ENCODE measurements at regions not wholly inside any gene's neighbourhood (a gene's known extent, or its start where the extent isn't known, plus 50 kb on each side); places are given as distances from the start of the nearest gene placed in this dataset.

DNA sequence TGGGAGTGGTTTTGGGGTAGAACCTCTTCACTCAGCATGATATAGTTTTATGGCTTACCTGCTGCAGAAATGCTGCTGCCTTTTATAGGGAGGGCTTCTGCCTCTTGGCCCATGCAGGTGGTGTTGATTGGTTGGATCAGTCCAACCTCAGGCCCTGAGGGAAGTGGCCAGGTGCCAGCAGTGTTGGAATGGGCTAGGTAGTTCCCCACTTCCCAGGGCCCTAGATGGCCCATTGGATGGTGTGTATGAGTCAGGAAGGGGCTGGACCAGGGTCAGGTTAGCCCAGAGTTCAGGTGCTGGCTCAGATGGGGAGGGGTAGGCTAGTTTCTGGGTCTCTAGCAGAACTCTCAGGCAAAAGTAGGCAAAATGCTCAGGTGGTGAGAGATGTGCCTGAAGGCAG lies 455.5 kb downstream of the CCSER2 start:
- ChIA-PET POLR2A (no interaction called here), CTCF (interaction anchor here (0.7 to 1.9 kb wide), 2 partner anchors 13 to 38 kb away, joined by 3 to 6 read pairs; no protein-coding TSS in a partner anchor)
- TF ChIP-seq, protein P1, sequence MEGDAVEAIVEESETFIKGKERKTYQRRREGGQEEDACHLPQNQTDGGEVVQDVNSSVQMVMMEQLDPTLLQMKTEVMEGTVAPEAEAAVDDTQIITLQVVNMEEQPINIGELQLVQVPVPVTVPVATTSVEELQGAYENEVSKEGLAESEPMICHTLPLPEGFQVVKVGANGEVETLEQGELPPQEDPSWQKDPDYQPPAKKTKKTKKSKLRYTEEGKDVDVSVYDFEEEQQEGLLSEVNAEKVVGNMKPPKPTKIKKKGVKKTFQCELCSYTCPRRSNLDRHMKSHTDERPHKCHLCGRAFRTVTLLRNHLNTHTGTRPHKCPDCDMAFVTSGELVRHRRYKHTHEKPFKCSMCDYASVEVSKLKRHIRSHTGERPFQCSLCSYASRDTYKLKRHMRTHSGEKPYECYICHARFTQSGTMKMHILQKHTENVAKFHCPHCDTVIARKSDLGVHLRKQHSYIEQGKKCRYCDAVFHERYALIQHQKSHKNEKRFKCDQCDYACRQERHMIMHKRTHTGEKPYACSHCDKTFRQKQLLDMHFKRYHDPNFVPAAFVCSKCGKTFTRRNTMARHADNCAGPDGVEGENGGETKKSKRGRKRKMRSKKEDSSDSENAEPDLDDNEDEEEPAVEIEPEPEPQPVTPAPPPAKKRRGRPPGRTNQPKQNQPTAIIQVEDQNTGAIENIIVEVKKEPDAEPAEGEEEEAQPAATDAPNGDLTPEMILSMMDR (IDR thresholded peaks at IDR 0.05; ENCODE audit: control extremely low read depth, extremely low read depth, low read depth, missing control alignments), result no peak
- DNase-seq (ENCODE audit: extremely low spot score), result no peak

DNA sequence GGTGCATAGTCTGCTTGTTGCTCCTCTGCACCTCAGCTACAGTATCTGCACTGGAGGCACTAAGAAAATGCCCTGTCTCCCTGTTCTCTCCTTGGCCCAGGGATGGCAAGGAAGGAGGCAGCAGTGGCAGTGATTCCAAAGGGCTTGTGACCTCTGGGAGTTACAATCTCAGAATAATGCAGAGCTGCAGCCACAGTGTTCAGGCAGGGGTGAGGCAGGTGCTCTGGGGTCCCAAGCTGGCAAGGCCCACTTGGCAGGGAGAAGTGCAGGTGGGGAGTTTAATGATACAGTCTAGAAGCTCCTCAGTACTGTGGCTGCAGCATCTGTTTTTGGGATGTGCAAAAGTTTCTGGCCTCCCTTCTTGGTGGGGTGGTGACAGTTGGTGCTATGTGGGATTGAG lies 456.4 kb downstream of the CCSER2 start:
- ChIA-PET CTCF (no interaction called here), POLR2A (no interaction called here)
- TF ChIP-seq, protein P1 (IDR thresholded peaks at IDR 0.05; ENCODE audit: control extremely low read depth, extremely low read depth, low read depth, missing control alignments), result no peak
- DNase-seq (ENCODE audit: extremely low spot score), result no peak

DNA sequence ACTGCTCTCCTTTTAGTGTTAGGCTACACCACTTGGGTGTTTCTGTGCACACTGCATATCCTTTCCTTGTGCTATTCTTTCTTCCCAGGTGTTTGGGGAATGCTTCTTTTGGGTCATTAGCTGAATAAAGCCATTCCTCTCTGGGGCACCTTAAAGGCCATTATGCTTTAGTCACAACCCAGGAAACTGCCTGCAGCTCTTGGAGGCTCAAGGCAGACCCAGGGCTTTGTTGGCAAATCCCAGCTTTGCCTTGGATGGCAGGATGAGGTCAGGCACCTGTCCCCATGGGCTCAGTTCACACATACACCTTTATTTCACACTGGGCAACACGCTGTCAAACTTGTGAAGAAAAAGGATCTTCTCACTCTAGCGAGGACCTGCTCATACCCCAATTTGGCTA lies 460.6 kb downstream of the CCSER2 start:
- TF ChIP-seq, protein P1 (IDR thresholded peaks at IDR 0.05; ENCODE audit: control extremely low read depth, extremely low read depth, low read depth, missing control alignments), result no peak
- DNase-seq (ENCODE audit: extremely low spot score), result no peak
- ChIA-PET CTCF (no interaction called here), POLR2A (no interaction called here)

DNA sequence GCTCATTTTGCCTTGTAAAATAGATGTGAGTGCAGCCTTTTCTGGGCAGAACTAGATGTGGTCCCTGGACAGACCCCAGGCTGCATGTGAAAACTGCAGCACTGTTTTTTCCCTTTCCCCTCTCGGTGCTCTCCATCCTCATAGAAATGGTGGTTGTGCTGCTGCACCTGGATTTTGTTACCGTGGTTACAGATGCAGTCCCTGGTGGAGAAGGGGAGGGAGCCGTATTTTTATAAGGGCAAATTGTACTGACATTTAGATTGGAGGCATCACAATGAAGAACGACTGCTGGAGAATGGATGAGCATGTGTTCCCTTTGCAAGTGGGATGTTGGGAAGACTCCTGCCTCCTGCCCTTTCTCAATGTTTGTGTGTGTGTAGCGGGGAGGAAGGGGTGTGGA lies 469.9 kb downstream of the CCSER2 start:
- TF ChIP-seq, protein P1 (IDR thresholded peaks at IDR 0.05; ENCODE audit: control extremely low read depth, extremely low read depth, low read depth, missing control alignments), result no peak

DNA sequence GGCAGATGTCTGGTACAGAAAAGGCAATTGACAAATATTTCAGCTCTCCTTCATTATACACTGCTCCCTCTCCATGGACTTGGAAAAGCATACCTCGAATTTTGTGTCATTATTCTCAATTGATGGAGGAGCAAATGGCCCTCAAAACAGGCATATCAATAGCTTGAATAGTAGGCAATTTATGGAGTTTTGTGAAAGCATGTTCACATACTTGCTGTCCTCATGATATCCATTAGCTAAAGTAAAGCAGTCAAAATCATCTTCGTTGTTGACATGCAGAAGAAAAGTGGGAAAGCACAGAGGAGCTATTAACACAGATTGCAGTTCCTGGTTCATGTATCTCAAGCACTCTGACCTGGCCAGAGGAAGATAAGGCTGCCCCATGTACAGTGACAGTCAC lies 472.8 kb downstream of the CCSER2 start:
- CTCF ChIA-PET, result no interaction called here
- POLR2A ChIA-PET, result no interaction called here
- no peak for DNase-seq (ENCODE audit: extremely low spot score)
- TF ChIP-seq, protein P1 (IDR thresholded peaks at IDR 0.05; ENCODE audit: control extremely low read depth, extremely low read depth, low read depth, missing control alignments), result no peak

More for the DNA sequence above, 469.9 kb downstream of the CCSER2 start:
- CTCF ChIA-PET, result interaction anchor here (1.3 kb wide), 1 partner anchor 12 kb away, joined by 3 read pairs; no protein-coding TSS in a partner anchor
- POLR2A ChIA-PET, result interaction anchor here (0.6 kb wide), 1 partner anchor 1018 kb away, joined by 3 read pairs; no protein-coding TSS in a partner anchor
- DNase-seq (ENCODE audit: extremely low spot score), result no peak

DNA sequence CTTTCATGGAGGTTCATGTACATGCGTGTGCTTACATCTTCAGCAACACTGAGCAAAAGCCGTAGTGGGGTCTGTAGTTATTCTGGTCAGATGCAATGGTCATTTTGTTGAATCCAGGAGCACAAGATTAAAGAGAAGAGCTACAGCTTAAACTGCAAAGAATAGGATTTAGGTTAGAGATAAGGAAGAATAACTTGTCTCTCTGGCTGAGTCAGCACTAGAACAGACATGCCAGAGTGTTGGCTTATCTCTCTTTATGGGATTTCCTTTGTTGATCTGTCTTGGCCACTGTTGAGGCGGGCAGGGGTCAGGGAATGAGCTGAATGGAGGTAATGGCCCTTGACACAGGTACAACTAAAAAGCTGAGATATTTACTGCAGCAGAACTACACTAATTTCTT lies 473.5 kb downstream of the CCSER2 start:
- TF ChIP-seq, protein P1 (IDR thresholded peaks at IDR 0.05; ENCODE audit: control extremely low read depth, extremely low read depth, low read depth, missing control alignments), result no peak
- DNase-seq (ENCODE audit: extremely low spot score), result no peak
- POLR2A ChIA-PET, result no interaction called here
- CTCF ChIA-PET, result interaction anchor here (1.2 kb wide), 1 partner anchor 18 kb away, joined by 3 read pairs; no protein-coding TSS in a partner anchor

Data from GM10248 (cell line).